TTC549 (cell line): ENCODE measurements at regions not wholly inside any gene's neighbourhood (a gene's known extent, or its start where the extent isn't known, plus 50 kb on each side); places are given as distances from the start of the nearest gene placed in this dataset.
"Not testable (repeated sequence)": the region's sequence is repeated elsewhere in the genome, so short reads cannot be mapped to it uniquely, and the experiment has no call there.

Source experiments
- FAIRE-seq: peaks from 2 replicates; lab custom pipeline; 2012; peaks lifted over from hg19 to GRCh38; lab: Jason Lieb, UNC

DNA sequence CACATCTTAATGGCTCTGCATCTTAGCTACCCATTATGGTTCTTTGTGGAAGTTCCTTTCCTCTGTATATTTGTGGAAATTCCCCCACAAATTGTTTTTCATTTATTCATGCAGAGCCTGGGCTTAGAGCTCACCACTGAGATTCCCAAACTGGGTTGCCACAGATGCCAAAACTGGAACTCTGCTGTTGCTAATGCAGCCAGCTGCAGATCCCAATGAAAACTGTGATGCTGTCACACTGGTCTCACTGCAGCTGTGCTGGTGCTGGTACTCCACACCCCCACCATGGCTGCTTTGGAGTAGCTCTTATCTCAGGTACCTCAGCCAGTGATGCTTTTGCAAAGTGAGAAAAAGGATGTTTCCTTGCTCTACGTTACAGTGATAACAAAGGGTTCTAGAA, 87.7 kb downstream of the DCK start:
- no peak for FAIRE-seq

DNA sequence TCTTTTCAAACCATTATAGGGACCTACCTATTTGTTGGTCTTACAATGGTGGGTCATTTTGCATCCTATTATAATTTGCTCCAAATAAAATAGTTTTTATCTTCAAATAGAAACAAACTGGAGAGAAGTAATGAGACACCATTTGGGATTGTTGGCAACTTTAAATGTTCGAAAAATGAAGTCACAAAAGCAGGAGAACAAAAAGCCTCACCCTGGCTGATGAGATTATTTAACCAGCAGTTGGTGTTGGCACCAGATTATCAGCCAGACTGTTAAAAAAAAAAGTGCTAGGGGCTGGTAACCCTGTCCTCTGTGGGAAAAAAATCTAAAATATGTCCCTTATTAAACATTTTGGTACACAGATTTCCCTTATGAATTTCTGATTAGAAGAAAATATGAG, 100.3 kb downstream of the DCK start:
- no peak for FAIRE-seq

DNA sequence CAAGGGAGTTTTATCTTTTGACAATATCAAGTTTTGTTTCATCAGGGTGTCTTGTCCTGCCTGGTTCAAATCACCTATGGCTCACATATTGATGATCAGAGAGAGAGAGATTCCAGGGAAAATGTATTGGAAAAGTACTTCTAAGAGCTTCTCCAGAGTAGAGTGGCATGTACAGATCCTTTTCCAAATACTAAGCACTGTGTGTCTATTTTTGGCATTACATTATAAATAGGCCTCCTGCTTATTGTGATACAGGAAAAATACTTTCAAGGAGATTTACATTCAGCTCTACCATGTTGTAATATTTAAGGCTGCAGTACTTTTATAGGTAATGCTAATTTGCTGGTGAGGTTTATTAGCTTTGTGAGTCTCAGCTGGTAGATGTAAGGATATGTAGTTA, 100.8 kb downstream of the DCK start:
- no peak for FAIRE-seq

DNA sequence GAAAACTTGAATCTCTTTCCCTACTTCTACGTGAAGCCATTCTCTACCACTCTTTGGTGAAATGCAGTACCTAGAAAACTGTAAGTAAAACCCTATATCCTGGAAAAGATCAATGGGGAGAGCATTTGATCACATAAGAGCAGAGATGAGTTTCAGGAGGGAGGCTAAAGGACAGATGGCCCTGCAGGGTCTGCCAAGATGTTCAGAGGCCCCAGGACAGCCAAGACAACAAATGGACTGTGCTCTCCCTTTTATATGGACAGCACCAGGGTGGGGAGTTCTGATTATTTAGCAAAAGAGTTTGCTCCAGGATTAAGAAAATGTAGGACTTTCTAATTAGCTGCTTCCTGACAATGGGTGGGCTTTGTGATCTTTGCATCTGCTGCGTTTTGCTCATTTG, 101.7 kb downstream of the DCK start:
- FAIRE-seq, result no peak

DNA sequence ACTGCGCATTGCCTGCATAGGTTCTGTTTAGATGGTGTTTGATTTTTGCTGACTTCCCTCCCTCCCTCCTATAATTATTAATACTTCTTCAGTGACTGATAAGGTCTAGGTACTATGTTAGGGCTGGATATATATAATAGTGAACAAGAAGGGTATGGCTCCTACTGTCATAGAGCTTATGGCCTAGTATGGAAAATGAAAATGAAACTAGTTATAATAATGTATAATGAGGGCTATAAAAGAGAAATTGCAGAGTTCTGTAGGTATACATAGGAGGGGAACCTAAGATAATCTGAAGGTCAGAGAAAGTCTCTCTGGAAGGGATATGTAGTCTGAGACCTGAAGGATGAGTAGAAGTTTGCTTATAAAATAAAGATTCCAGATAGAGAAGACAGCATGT, 102.1 kb downstream of the DCK start:
- no peak for FAIRE-seq

DNA sequence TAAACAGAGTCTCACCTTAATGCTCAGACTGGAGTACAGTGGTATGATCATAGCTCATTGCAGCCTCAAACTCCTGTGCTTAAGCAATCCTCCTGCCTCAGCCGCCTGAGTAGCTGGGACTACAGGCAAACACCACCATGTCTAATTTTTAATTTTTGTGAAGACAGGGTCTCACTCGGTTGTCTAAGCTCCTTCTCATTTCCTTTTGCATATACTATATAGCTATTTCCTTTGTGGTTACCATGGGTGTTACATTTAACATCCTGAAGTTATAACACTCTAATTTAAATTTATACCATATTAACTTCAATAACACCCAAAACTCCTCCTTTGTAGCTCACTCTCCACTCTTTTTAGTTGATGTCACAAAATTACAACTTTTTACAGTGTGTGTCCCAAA, 114.3 kb downstream of the DCK start:
- FAIRE-seq, result no peak

DNA sequence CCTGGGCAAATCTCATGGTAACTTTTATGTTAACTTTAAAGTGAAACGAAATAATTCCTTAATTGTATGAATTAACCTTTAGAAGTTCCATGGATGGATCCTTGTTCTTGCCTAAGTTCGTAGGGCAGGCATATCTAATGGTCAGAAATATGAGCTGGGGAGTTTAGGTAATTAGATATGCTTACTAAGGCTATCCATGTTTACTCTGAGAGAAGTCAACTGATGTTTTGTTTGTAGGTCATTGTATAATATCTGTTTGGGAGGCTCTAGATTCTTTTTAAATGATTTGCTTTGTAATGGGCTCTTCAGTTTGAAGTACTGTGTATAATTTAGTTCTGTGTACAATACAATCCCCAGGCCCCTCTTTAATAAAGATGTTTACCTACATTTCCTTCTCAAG, 117.0 kb downstream of the DCK start:
- no peak for FAIRE-seq

DNA sequence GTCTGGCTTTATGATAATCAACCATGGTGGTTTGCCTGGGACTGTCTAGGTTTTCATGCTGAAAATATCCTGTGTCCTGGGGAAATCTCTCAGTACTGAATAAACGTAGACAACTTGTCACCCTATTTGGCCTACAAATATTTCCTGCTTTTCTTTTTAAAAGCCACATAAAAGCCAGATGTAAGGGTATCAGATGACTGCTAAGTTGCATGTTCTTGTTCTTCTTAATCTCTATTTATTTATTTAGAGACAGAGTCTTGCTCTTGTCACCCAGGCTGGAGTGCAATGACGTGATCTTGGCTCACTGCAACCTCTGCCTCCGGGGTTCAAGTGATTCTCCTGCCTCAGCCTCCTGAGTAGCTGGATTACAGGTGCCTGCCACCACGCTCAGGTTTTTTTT, 117.7 kb downstream of the DCK start:
- not testable (repeated sequence) for FAIRE-seq

DNA sequence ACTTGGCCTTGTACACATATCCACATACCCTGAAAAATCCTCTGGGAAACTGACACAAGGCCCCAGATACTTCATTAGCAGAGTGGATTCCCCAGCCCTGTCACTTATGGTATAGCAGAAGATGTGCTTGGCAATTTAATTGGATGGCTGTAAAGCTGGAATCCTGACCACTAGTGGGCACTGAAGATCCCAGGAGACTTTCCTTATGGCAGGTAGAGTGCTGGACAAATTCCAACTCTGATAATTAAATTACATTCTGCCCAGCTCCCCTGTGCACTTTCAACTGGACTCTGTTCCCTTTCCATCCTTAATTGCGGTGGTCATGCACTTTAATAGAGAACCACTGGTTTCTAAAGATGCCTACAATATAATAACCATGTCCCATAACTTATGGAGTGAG, 119.8 kb downstream of the DCK start:
- no peak for FAIRE-seq

DNA sequence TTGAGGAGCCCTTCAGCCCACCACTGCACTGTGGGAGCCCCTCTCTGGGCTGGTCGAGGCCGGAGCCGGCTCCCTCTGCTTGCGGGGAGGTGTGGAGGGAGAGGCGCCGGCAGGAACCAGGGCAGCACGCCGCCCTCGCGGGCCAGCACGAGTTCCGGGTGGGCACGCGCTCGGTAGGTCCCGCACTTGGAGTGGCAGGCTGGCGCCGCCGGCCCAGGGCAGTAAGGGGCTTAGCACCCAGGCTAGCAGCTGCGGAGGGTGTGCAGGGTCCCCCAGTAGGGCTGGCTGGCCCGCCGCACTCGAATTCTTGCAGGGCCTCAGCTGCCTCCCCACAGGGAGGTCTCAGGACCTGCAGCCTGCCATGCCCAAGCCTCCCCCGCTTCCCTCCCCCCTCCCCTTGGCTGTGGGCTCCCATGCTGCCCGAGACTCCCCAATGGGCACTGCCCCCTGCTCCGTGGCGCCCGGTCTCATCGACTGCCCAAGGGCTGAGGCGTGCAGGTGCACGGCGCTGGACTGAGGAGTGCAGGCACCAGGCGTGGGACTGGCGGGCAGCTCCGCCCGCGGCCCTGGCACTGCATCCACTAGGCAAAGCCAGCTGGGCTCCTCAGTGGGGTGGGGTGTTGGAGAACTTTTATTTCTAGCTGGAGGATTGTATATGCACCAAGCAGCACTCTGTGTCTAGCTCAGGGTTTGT, 127.5 kb downstream of the DCK start:
- no peak for FAIRE-seq

DNA sequence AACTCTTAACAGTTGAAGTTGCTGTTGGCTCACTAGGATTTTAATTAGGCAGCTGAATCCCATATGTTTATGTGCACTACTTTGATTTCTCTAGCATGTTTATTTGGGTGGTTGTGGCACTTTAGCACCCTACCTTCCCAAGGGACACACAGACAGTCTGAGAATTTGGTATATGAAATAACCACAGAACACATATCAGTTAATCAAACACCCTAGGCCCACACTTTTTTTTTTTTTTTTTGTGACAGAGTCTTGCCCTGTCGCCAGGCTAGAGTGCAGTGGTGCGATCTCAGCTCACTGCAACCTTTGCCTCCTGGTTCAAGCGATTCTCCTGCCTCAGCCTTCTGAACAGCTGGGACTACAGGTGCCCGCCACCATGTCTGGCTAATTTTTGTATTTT, 130.5 kb downstream of the DCK start:
- no peak for FAIRE-seq

DNA sequence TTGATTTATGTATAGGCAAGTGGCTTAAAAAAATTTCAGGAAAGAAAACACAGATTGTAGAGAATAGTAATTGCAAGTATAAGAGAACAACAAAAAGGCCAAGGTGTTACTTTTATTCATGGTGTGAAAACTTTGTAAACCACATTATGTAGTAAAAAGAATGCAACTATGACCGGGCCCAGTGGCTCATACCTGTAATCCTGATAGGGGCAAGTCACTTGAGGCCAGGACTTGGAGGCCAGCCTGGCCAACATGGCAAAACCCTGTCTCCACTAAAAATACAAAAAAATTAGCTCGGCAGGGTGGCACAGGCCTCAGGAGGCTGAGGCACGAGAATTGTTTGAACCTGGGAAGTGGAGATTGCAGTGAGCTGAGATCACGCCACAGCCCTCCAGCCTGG, 131.7 kb downstream of the DCK start:
- no peak for FAIRE-seq

DNA sequence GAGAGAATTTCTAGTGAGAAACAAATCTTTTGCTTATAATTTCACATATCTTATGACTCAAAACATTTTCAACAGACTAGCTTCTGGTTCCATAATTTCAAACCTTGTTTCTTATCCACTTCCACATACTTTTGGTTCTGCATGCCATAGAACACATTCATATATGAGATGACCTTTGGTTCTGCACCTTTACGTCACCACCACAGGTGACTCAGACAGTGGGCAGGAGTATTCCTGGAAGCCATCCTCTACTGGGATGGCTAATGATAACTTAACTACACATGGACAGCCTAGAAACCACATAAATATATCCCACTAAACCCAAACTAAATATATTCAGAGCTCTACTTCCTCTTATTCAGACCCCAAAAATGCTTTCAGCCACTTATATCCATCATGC, 133.3 kb downstream of the DCK start:
- FAIRE-seq, result no peak

DNA sequence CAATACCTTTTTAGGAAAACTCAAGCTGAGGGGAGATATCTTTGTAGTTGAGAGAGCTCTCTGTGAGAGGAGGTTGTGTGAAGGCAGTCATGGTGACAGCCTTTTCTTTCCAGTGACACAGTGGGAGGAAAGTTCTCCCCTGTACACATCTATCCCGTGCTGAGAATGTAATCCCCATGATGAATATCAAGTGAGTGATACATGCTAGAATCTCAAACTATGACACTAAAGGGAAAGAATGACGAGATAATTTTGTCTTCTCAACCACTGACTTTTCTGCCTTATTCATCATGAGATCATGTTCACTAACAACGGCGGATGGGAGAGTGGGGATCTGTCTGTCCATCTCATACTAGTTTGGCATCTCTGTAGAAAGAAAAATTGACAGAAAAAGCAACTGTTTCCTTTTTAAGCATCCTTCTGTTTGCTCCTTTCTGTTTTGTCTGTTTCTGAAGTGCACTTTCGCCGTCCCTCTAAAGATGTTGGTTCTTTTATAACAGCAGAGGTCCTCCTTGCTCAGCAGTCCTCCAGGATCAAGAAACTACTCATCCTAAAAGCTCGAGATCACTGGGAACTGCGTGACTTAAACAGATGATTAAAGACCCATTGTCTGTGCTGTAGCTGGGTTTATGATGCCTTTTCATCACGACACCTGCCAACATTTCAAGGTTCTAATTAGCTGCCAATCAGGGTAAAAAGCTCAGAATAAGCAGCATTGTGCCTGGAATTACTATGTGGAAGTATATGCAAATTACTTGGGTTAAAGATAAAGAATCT, 137.6 kb downstream of the DCK start:
- FAIRE-seq, result no peak

DNA sequence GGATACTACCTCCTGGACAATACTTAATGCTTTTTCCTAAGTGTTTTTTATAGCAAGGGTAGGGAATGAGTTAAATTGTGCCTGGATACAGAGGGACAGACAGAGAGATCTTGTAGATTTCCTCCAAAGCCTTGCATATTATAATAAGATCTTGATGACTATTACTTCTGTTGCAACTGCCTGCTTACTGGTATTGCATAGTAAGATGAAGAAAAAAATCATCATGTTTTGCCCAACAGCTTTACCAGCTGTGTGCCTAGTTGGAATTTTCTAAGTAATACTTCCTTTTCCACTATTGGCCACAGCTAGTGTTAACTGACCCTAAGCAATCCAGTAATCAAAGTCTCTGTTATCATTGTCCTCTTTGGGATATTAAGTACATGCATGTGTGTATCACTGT, 139.0 kb downstream of the DCK start:
- no peak for FAIRE-seq

DNA sequence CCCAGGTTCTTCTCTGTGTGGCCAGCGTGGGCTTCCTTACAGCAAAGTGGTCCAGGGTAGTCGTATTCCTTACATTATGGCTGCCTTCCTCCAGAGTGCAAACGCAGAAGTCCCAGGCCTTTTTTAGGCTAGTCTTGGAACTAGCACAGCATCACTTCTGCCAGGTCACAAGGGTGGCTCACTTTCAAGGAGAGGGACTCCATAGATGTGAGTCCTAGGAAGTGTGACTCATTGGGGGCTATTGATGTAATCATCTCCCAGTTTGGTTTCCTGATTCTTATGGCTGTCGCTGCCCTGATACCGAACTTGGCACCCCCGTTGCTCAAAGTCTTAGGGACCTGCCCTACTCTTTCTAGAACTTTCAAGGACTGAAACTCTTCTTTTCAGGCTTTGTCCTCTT, 140.0 kb downstream of the DCK start:
- no peak for FAIRE-seq

DNA sequence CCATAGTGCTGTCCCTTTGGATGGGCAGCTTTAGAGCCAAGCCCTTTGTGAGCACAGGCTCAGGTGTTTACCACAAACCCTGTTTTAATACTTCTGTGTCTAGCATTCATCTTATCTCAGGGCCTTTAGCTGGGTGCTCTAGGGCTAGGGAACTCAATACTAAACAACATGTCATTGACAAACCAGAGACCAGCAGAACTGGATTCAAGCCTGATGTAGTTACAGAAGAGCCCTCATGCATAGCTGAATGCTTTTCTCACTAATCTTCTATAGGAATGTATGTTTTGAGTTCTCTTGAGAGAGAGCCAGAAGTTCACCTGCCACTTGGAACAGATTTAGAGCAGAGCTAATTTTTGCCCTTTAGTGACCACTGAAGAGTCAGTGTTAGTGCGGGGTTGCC, 142.6 kb downstream of the DCK start:
- no peak for FAIRE-seq

DNA sequence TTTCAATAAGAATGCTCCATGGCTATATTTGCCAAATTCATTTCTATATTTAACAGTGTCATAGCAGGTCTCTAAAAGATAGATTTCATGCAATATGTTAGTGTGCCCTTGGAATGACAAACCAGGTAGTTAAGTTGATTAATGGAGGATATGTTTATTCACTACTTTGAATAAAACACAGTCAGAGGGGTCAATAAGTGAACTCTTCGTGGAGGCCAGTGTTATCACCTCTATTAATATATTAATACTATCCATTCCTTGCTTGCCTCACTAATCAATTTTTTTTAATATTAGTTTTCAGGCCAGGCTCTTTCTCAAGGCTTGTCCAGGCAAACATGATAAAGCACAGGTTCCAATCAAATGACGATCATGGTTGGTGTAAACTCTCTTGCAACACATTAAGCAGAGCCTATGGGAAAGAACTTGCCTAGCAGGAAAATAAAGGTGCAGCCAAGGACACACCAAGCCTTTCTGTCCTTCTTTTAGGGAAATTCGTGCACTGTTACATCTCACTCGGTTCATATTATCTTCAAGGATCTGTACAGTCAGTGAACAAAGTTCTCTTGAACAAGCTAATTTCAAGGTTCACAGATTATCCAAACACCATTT, 144.7 kb downstream of the DCK start:
- FAIRE-seq, result no peak

DNA sequence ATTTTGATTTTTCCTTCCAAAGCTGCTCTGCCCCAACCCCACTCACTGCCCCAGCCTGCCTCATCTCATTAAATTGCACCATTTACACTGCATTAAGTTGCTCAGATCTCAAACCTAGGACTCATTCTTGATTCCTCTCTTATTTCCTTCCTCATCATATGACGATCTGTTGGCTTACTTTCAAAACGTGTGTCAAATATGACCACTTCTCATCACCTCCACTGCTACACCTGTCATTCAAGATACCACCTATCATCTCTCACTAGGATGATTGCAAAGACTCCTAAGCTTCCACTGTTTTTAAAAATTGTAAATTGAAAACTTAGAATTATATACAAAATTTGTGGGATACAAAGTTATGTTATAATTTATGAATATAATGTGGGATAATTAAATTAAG, 147.1 kb downstream of the DCK start:
- FAIRE-seq, result no peak

DNA sequence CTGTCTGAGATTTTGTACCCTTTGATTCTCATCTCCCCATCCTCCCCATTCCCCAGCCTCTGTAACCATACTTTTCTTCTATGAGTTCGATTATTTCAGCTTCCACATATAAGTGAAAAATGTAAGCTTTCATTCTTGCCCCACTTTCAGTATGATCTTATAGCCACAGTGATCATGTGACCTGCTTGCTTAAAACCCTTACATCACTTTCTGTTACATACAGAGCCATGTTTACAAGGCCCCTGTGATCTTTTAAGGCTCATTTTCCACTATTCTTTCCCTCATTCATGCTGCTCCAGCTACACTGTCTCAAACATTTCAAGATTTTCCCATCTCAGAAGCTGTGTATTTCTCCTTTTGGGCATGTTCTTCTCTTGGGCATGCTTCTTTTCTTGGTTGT, 147.7 kb downstream of the DCK start:
- FAIRE-seq, result no peak

DNA sequence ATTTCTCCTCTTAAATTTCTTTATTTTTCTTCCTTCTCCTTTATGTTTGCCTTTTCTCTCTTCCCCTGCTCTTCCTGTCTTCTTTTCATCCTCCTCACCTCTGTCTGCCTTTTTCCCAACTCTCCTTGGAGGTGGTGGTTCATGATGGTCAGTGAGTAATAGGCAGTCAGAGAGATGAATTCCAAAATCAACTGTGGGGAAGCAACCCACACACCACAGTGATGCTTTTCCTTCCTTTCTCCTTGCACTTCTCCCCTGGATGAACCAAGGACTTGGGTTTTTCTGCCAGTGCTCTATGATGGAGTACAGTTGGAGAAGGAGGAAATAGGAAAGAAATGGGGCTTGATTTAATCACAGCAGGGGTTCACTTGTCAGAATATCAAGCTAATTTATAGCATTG, 153.8 kb downstream of the DCK start:
- FAIRE-seq, result no peak

DNA sequence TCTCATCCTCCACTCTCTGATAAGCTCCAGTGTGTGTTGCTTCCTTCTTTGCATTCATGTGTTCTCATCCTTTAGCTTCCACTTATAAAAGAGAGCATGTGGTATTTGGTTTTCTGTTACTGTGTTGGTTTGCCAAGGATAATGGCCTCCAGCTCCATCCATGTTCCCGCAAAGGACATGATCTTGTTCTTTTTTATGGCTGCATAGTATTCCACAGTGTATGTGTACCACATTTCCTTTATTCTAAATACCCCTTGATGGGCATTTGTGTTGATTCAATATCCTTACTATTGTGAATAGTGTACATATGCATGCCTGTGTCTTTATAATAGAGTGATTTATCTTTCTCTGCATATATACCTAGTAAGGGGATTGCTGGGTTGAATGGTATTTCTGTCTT, 155.1 kb downstream of the DCK start:
- FAIRE-seq, result no peak

DNA sequence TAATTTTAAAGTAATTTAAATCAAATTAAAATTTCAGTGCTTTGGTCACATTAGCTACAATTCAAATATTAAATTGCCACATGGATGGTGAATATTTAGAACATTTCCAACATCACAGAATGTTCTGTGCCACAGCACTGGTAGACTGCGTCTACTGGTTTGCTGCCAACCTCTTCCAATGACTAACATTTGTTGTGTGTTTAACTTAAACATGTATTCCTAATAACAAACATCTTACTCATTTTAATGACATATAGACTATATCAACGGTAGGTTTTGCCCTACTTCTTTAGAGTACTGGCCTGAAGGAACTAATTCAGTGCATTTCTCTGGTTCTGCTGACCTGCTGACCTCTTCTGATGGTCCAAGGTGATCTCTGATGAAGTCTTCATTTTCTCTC, 157.6 kb downstream of the DCK start:
- FAIRE-seq, result no peak

DNA sequence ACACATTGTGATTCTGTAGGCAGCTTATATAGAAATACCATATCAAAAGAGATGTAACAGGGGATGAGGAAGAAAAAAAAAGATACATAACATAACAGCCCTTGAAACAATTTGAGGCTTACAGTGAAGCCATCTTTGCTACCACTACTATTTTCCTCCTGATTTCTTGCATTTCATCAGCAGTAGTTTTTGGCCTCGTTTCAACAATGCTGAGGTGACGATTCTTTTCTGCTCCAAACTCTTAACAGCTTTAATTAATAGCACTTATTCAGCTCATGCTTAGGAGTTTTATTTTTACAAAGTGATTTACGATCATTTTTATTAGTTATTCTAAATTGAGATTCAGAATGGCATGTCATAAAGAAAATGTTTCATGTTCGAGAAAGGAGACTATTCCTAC, 163.2 kb downstream of the DCK start:
- no peak for FAIRE-seq
